HG02798 (cell line): ENCODE measurements at regions not wholly inside any gene's neighbourhood (a gene's known extent, or its start where the extent isn't known, plus 50 kb on each side); places are given as distances from the start of the nearest gene placed in this dataset.
"Not testable (repeated sequence)": the region's sequence is repeated elsewhere in the genome, so short reads cannot be mapped to it uniquely, and the experiment has no call there.

Experiments used
- ATAC-seq: cut with Tn5 transposase; IDR thresholded peaks from one replicate; pipeline ENCODE4 v1.9.1; 2021; ENCODE audit warnings: mild to moderate bottlenecking; ENCODE audit not compliant: unreplicated experiment, poor library complexity

DNA sequence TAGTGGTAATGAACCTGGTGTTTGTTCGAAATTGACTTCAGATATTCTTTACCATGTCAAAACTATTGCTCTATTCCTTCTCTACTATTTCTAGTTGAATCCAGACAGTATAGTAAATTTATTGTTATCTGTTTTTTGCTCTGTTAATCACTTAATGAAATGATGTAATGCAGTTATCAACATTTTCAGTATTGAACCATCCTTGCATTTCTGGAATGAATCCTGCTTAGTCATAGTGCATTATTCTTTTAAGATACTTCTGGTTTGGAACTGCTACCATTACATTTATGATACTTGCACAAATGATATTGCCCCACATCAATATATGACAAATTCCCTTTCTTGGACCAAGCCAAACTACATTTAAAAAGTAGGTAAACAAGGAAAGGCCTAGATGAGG is 554.0 kb upstream of the KLF4 start:
- ATAC-seq = no peak

DNA sequence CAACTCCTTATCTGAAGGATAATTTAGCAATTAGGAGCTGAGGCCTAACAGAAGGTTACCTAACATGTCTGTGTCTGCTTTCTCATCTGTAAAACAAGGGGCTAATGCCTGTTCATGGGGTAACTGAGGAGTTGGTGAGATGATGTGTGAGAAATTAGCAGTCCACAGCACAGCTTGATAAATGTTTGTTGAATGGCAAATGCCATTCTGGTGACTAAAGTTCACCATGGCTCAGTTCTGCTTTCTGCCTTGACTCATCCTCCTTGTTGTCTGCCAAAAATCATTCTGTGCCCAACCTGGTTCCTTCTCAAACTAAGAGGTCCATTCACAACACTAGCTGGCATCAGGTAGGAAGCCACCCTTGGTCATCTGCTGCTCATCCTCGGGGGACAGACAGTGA is 552.0 kb upstream of the KLF4 start:
- no peak for ATAC-seq

DNA sequence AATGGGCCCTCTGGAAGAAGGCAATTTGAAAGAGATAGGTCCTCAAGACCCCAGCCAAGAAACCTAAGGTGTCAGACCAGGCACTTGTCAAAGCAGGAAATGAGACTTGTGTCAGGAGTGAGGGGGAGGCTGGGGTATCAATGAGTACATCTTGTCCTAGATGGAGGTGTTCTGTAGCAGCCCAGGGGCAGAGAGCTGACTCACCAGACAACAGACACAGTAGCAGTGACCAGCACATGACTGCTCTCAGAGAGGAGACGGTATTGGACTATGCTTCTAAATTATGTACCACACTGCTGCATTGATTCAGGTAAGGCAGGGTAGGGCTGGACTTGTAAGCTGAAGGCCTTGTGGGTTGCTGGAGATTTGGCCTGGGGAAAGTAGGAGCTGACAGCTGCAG is 551.2 kb upstream of the KLF4 start:
- no peak for ATAC-seq

DNA sequence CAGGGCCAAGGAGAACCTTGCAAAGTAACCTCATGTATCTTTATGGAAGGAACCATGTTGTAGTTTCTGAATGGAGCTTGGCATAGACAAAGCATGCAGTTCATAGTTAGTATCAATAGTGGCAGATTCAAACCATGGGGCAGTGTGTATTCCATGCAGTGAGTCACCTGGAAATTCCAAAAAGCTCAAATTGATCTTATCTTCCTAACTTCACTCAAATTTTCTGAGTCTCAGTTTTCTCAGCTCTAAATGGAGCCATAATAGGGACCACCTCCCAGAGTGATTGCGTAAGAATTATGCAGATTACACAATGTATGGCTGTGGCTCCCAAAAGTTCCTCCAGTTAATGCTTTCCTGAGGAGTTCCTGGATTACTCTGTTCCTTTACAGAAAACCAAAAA is 549.9 kb upstream of the KLF4 start:
- ATAC-seq = no peak

DNA sequence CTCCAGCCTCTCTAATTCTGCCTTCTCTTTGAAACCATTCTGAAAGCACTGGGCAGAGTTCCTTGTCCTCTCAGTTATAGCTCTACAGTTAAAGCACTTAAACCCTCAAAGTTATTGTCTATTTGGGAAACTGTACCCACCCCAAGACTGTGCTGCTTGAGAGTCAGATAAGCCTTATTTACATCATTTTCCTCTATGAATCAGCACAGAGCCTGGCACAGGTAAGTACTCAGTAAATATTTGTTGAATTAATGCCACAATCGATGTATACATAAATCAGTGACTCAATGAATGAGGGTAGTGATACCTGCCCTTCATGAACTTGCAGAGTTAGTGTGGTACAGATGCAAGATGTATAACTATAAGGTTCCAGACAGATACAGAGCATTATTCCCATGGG is 549.4 kb upstream of the KLF4 start:
- ATAC-seq = no peak

DNA sequence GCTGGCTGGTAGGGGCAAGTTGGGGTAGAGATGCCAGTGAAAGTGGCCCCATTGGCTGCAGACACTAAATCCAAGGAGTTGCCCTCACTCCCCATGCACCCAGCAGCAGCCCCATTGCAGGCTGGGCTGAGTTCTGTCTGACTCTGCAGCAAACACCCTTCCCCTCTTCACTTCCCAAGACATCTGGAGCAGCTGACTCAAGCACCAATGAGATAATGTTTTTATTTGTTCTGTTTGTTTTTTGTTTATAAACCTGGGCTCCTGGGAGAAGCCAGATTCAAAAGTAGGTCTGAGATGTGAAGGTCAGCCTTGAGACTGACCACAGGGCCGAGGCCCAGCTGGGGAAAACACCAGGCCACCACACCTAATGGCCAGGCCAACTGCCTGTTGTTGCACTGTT is 545.9 kb upstream of the KLF4 start:
- ATAC-seq = no peak

DNA sequence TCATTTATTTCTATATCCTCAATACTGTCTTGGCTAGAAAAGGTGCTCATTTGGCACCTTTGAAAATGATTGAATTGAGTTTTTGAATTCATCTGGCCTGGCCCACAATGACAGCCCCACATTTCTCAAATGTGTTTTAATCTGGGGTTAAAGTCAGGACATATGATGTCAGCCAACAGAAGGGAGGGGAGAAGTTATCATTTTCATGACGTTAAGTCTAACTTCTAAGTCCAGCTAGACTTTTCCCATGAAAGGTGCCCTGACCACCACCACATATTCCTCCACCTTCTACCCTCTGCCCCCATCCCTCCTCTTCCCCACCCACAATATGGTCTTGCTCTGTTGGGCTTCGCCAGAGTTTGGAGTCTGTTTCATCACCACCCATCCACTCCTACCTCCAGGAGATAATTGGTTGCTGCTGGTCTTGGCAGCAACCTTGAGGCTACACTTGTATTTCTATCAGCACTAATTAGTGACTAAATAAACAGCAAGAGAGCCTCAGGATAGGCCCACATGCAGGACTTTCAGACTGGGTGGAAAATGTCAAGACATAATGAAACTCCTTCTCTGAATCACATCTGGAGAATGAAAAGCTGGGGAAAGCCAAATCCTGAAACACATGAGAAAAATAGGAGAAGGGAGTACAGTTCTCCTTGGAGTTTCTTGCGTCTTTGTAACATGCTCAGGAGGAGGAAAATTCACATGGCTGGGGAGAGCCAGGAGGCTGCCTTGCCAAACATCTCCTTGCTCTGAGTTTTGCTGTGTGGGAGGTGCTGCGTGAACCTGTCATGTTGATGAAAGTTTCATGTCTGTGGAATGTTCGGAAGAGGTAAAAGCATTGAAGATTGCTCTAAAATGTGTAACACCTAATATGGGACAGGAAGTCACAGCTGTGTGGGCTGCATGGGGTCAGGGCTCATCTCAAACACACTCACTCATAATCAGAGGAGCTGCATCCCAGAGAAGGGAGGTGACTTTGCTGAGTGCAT is 544.7 kb upstream of the KLF4 start:
- no peak for ATAC-seq

DNA sequence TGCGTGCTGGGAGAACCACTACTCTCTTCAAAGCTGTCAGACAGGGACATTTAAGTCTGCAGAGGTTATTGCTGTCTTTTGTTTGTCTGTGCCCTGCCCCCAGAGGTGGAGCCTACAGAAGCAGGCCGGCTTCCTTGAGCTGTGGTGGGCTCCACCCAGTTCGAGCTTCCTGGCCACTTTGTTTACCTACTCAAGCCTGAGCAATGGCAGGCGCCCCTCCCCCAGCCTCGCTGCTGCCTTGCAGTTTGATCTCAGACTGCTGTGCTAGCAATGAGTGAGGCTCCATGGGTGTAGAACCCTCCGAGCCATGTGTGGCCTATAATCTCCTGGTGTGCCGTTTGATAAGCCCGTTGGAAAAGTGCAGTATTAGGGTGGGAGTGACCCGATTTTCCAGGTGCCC is 542.5 kb upstream of the KLF4 start:
- not testable (repeated sequence) for ATAC-seq

DNA sequence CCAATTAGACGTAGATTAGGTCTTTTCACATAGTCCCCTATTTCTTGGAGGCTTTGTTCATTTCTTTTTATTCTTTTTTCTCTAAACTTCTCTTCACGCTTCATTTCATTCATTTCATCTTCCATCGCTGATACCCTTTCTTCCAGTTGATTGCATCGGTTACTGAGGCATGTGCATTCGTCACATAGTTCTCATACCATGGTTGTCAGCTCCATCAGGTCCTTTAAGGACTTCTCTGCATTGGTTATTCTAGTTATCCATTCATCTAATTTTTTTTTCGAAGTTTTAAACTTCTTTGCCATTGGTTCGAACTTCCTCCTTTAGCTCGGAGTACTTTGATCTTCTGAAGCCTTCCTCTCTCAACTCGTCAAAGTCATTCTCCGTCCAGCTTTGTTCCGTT is 541.7 kb upstream of the KLF4 start:
- not testable (repeated sequence) for ATAC-seq

DNA sequence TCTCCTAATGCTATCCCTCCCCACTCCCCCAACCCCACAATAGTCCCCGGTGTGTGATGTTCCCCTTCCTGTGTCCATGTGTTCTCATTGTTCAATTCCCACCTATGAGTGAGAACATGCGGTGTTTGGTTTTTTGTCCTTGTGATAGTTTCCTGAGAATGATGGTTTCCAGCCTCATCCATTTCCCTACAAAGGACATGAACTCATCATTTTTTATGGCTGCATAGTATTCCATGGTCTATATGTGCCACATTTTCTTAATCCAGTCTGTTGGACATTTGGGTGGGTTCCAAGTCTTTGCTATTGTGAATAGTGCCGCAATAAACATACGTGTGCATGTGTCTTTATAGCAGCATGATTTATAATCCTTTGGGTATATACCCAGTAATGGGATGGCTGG is 537.1 kb upstream of the KLF4 start:
- ATAC-seq = not testable (repeated sequence)

DNA sequence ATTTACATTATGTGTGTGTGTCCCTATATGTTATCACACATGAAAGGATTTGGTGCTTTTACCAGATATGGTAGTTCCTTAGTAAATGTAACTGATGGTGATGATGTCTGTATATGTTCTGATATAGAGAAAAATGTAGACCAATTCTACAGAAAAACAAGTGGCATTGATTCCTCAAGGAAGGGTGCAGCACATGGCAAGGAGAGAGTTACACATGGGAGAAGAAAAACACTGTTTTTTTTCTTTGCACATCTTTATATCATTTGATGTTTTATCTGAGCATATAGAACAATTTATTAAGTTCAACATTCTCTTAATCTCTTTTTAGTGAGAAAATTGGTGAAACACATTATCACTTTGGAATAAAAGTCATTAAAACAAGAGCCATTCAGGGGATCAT is 535.0 kb upstream of the KLF4 start:
- ATAC-seq = no peak

DNA sequence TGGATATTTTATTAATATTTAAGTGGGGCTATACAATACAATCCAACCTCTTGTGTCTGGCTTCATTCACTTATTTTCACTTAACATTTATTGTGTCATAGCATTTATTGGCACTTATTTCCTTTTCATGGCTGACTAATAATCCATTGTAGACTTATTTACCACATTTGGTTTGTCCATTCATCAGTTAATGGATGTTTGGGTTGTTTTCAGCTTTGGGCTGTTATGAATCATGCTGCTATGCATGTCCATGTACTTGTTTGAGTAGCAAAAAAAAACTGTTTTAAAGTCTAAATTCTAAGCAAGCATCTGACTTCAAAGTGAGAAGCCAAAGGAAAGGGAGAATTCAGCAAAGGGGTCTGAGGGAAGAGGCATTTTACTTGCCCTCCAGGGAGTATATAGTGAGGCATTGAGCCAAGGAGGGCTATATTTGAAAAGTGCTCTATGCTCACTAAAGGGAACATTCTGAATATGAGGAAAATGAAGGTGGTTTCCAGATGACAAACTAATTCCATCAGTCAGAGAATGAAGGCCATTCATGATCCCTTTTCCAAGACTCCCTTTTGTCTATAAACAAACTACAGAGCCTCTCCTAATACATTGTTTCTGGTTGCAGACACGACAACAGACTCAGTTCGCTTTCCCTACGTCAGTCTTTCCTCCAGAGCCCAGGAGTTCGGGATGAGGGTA is 532.8 kb upstream of the KLF4 start:
- ATAC-seq = no peak

DNA sequence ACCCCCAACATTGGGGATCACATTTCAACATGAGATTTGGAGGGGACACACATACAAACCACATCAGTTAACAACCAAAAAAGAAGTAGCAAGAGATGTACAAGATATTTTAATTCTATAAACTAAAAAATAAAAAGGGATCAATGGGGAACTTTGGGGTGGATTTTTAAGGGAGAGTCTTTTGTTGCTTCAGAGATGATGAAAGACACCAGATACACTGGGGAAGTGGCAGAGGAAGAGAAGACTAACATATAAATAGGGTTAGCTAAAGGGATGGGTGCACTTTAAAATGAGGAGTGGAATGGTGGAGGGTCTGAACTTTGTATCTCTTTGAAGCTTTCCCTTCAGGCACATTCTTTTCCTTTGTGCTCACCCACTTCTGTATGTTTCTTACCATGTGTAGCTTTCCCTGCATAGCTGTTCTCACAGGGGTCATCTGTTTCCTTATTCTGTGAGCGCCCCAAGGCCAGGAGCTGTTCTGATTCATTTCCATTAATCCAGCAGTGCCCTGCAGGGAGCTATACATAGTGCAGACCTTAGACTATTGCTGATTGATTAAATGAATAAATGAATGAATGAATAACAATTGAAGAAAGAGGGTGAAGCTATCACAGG is 531.6 kb upstream of the KLF4 start:
- no peak for ATAC-seq

DNA sequence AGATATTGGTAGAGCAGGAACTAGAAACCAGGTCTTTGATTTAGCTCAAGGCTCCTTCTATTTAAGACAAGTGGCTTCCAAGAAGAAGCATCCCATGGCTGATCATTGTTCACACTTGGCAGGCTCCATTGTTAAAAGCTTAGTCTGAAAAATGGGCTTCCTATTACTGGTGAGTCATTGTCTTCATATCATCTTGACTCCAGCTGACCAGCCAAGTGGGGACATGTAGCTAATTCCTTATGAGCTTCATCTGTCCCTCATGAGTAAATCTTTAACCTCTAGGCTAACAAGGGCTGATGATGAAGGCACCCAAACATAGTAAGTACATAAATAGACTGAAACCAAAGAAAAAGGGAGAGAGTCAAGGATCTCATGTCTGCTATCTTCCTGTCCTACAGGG is 530.3 kb upstream of the KLF4 start:
- no peak for ATAC-seq

DNA sequence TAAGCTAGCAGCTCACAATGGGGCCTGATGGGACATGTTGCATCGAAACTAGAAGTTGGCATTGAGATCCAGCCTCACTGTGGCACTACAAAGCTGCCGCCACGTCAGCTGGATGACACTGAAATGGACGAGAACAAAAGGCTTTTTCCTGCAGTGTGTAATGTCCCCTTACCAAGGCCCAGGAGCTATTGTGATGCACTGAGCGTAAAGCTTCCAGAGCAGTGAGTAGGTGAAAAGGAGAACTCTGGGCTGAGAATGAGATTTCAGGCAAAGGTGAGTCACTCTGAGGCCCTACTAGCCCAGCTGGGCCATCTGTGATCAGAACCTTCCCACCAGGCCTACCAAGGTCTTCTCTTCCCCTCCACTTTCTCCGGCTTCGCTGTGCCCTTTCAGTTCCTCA is 528.1 kb upstream of the KLF4 start:
- ATAC-seq = no peak

DNA sequence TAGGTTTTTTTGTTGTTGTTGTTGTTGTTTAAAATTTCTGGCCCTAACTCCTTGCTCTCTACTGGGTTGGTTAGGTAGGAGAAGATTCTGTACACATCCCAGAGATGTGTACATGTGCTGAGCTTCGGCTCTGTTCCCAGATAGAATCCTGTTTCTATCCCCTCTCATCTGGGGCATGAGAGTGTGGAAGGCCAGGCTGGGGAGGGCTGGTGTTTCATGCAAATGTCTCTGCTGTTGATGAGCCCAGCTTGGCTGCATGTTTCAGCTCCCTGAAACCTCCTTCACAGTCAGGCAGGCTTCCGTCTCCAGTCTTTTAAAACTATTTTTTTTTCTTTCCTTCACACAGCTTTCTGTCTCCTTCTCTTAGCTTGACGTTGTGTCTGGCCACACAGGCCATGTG is 526.9 kb upstream of the KLF4 start:
- no peak for ATAC-seq

DNA sequence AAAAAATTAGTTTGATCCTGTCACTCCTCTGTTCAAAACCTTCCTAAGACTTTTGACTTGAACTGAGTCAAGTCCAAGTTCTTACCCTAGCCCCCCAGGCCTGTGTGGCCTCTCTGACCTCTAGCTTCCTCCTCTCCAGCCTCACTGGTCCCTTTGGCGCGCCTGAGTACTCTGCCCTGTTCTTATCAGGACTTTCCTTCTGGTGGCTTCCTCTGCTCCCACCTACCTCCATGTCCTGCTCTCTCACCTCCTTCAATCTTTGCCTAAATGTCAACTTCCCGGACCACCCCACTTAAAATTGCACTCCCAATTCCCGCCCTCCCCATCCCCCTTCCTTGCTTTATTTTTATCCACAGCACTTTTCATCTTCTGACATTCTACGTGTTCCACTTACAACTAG is 526.1 kb upstream of the KLF4 start:
- ATAC-seq = no peak

DNA sequence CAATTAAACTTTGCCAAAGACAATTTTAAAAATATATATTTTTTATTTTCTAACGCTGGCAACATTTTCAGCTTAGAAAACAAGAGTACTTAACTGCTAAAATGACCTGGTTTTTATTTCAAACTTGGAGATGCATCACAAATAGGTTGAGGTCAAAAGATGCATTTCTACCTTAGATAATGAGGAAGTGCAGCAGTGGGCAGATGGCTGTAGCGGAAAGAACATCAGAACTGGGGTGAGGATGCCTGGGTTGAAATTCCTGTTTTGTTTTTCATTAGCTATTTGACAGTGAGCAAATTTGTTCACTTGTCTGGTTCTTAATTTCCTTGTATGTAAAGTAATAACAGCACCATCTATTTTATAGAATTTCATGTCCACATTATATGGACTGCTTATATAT is 524.8 kb upstream of the KLF4 start:
- ATAC-seq = no peak

DNA sequence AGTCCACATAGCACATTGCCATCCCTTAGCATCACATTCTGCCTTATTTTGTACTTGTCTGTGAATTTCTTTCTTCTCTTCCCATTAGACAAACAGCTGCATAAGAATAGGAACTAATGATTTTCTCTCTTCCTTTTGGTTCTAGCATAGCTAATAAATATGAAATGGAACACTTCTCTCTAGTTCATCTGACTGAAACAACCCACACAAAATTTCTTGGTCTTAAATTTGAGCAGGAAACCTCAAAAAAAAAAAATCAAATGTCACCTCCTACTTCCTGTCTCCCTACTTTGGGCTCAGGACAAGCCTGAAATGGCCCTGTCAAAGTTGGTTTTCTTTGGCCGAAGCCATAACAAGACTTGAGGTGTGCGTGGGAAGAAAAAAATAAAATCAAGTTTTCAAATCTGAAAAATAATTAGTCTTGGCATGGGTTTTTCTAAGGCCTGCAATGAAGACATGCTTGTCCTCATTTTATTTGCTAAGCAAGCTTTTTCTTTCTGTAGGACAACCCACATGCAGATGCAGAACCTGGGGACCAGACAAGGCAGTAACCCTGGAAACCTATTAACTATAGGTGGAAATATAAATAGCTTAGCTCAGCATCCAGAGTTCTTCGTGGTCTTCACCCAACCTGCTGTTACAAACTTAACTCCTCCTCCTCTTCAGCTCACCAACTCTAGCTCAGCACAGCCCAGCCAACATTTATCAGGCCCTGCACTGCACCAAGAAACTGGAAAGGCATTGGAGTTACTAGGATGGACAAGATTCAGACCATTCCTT is 523.5 kb upstream of the KLF4 start:
- no peak for ATAC-seq

DNA sequence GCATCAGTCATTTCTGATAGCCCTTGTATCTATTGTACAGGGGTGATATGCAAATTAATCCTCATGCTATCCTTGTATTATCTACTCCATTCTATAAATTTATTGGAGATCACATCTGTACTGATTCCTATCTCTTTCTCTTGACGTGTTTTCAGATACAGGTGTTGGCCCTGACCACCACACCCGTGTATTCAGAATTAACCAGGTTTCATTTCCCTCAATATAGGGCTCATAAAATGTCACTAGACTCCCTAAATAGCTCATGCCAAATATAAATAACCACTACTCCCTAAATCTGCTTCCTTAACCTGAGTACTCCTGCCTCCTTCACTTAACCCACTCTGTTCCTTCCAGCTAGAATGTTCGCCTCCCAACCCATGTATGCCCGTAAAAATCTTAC is 522.8 kb upstream of the KLF4 start:
- ATAC-seq = no peak

DNA sequence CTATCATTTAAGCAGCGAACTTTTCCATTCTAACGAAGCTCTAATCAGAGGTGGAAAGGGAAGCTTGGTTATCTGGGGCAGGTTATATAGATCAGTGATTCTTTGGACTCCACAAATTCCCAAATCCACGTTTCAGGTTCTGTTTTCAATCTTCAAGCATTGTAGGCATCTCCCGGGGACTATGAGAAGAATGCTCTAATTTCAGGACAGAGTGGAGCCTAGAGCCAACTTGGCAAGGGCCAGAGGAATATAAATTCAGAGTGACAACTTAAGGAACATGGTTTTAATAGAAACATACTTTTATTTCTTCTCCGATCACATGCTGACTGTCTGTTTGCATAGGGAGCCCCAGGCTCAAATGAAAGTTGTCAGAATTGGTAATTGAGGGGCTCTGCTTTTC is 514.0 kb upstream of the KLF4 start:
- no peak for ATAC-seq
